GM19239 (cell line): ENCODE measurements at regions not wholly inside any gene's neighbourhood (a gene's known extent, or its start where the extent isn't known, plus 50 kb on each side); places are given as distances from the start of the nearest gene placed in this dataset.
"Not testable (repeated sequence)": the region's sequence is repeated elsewhere in the genome, so short reads cannot be mapped to it uniquely, and the experiment has no call there.

Source experiments
- DNase-seq: peaks from one replicate; pipeline ENCODE4 v3.0.0; 2011; ENCODE audit warnings: low spot score; ENCODE audit not compliant: insufficient read length
- FAIRE-seq: peaks from 2 replicates; lab custom pipeline; 2011; peaks lifted over from hg19 to GRCh38; lab: Jason Lieb, UNC

DNA sequence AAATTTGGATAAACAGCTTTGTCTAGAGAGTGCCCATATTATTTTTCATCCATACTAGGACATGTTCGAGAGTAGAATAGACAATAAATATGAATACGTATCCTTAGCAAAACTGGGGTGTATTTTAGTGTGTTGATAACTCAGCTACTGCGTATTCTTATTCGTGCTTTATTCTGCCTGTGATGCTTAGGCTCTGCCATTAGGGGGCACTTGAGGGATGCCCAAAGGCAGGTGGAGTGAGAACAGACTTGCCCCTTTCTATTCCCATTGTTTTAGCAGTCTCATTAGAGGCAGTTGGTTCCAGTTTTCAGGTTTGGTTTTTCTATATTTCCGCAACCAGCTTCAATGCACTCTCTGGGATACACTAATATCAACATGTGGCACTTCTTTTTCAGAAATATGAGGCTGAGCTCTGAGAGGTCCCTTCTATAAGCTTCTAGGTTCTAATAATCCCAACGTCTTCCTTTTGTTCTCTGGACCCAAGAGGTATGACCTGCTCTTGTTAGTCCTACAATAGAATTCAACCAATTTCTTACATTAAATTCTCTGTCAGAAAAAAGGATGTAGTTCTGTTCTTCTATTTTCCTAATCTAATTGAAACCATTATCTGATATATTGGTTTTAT, 985.7 kb upstream of the FBXO33 start:
- DNase-seq: peak; percentile 1
- FAIRE-seq: no peak

DNA sequence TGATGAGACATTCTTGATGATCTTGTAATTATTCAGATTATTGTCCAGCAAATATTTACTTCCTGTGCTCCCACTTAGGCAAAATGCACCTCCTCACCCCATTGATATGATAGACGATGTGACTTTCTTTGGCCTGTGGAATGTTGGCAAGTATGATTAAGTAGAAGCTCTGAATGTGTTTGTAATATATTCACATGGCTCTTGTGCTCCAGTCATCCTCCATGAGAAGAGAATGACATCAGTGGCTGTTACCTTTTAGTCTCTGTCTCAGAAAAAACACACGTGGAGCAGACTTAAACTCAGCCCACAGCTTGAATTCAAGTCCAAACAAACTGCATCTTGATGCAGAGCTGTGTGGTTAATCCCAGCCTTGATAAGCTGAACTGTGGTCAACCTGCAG, 984.3 kb upstream of the FBXO33 start:
- FAIRE-seq (no peak), DNase-seq (no peak)

DNA sequence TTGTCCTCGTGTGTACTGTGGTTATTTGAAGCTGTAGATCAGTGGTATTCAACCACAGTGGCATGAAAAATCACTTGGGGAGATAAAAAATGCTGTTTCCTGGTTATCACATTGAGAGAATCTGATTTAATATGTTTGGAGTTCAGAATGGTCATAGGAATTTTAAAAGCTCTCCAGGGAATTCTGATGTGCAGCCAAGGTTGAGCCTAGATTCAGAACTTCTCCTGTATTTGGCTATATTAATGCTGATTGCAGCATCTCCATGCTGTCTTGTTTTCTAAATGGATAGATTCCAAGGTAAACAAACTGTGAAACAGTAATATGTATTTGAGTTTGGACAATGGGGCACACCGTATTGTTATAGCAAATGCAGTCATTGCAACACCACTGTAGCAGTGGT, 982.2 kb upstream of the FBXO33 start:
- DNase-seq: no peak
- no peak for FAIRE-seq

DNA sequence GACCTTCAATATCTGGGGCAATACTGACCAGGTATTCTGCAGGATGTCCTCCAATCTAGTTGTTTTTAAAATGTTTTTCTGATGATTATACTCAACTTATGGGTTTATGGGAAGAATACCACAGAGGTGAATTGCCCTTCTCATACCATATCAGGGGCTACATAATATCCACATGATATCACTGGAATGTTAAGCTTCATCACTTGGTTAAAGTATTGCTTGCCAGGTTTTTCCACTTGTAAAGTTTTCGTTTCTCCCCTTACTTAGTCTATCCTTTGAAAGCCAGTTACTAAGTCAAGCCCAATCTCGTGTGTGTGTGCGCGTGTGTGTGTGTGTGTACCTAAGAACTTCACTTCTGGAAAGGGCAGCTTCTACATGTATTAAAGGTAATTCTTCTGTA, 980.9 kb upstream of the FBXO33 start:
- FAIRE-seq (no peak), DNase-seq (no peak)

DNA sequence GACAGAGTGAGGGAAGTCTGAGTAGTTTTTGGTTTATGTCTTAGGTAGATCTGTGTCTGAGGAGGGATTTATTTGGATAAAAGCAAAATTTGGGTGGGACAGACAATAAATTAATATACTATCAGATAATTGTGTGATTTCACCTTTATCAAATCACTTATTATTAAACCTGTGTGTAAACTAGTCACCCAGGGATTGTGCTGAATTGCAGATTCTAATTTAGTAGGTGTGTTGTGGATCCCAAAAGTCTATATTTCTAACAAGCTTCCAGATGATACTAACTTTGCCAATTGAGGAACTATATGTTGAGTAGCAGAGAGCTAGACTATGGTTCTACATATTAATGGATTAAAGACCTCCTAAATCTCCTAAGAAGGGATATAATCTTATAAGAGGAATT, 978.5 kb upstream of the FBXO33 start:
- no peak for DNase-seq
- FAIRE-seq: no peak

DNA sequence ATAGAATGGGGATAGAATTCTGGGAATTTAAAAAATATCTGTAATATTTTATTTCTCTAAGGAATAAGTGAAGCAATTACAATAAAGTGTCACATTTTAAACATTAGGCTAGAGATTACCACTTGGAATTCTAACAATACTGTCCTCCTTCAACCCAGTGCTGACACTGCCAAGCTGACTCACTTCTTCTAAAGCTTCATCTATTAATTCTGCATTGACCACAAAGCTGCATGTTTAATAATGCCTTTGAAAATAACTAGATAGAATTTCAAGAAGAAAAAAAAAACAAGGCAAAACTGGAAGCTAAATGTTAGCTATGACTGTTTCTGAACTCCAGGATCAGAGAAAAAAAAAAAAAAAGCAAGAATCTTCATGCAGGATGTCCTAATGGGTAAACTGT, 970.7 kb upstream of the FBXO33 start:
- DNase-seq: no peak
- no peak for FAIRE-seq

DNA sequence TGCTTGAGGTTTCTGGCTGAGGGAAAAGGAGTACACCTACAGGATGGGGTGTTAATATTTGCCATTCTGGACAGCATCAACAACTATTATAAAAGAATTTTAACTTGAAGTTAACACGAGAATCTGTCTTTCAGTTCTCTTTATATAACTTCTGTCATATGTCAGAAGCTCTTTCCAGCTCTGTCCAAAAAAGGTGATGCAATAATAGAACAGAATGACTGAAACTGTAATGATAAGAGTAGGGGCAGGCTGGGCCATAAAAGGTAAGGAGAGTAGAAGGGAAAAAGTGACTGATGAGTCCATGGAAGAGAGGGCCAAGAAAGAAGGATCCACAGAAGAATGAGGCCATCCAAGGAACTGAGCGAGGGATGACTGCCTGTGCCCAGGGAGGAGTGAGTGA, 966.7 kb upstream of the FBXO33 start:
- no peak for DNase-seq
- FAIRE-seq: no peak

DNA sequence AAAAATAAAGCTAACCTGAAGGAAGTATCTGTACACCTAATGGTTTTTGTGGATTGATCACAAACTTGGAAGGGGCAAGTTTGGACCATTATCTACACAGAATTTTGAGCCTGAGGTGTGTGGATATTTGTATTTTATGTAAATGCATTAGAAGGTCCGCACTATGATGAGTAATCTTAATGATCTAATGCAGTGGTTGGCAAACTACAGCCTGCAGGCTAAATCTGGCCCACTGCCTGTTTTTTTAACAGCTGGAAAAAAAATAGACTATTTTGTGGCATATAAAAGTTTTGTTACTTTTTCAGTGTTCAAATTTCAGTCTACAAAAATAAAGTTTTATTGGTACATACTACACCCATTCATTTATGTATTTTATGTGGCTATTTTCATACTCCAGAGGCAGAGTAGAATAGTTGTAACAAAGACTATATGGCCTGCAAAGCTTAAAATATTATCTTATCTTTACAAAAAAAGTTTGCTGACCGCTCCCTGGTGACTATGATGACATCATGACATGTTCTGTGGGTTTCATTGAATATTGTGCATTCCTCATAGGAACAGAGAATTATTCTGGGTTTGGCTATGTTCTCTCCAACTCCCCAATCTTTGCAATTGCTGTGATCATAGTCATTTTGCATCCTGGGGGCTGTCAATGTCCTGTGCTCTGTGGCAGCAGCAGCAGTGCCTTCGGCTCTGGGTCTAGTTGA, 962.6 kb upstream of the FBXO33 start:
- DNase-seq (no peak), FAIRE-seq (no peak)

DNA sequence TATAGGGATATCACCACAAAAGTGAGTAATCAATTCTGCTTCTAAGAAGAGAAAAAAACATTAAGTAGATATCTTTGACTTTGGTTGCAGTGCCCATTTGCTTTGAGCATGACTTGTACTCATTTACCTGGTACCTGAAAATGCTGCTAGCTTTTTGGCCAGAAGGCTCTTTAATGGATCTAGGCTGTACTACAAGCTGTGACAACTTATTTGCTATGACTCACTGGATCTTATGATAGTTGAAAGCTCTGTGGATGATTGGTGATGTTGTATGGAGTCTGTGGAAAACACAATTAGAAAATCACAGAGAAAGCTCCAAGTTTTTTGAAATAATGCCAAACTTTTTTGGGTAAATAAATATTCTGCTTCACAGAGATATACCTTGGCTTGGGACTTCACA, 960.9 kb upstream of the FBXO33 start:
- no peak for DNase-seq
- no peak for FAIRE-seq

DNA sequence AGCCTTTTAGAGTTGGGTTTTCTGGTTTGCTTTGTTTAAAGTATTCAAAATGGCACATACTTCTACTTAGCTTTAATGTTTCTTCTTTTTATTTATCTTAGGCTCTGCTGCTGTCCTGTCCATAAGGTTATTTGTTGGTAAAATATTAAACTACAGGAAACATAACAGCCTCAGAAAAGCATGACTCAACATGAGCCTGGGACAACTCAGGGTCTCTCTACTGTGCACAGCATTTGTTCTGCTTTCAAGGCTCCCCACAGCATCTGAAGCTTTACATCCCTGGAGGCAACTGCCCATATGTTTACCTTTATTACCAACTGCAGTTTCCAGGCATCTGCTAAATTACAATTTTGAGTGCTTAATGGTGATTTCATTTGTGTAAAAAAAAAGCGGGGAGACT, 954.2 kb upstream of the FBXO33 start:
- DNase-seq (no peak), FAIRE-seq (no peak)

DNA sequence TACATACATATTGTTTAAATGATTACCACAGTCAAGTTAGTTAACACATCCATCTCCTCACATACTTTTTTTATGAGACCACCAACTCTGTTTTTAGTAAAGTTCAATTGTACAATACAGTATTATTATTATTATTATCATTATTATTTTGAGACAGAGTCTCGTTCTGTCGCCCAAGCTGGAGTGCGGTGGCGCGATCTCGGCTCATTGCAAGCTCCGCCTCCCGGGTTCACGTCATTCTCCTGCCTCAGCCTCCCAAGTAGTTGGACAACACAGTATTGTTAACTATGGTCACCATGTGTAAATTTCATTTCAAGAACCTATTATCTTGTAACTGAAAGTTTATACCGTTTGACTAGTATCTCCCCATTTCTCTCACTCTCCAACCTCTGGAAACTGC, 942.0 kb upstream of the FBXO33 start:
- DNase-seq (no peak), FAIRE-seq (no peak)

DNA sequence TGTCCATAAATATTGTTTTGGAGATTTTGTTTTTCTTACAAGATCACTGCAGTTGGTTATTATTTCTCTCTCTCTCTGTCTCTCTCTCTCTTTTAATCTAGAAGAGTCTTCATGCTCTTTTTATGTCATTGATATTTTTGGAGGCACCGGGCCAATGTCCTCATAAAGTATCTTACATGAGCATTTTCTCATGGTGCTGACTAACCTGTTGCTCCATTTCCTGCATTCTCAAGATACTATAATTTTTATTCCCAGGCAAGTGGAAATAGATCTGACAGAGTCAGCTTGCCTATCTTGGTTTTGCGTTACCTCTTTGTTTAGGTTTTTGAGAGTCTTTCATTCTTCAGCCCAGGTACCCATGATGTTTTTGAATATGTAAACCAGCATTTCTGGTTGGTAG, 938.8 kb upstream of the FBXO33 start:
- no peak for FAIRE-seq
- no peak for DNase-seq

DNA sequence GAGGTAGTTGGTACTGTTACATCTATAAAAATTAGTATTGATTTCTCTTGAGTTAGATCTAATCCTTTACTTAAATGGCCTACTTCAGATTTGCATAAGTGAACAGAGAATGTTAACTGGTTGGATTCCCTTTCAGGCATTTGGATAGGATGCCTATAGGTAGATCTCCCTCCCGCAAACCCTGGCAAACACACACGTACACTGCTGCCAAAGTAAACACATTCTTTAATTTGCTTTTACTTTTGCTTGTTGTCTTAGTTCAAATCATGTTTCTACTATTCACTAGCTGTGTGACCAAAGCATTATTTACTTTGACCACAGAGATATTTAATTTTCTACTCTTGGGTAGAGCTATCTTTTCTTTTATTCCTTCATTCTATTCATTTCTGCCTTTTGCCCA, 936.1 kb upstream of the FBXO33 start:
- peak; percentile 11 for FAIRE-seq
- DNase-seq: no peak

DNA sequence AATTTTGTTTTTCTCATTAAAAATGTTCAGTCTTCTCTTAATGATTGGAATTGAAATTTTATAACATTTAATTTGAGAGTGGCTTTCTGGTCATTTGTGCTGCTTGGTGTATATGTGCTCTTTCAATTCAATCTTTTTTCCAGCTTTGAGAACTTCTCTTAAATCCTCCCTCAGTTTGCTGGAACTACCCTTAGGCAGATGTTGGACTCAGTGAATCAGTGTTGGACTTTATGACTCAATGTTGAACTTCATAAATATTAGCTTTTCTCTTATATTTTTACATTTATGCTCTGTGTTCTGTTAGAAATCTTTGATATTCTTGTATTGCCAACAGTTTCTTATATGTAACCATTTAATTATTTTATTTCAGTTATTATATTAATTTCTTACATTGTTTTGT, 935.5 kb upstream of the FBXO33 start:
- DNase-seq (no peak), FAIRE-seq (no peak)

DNA sequence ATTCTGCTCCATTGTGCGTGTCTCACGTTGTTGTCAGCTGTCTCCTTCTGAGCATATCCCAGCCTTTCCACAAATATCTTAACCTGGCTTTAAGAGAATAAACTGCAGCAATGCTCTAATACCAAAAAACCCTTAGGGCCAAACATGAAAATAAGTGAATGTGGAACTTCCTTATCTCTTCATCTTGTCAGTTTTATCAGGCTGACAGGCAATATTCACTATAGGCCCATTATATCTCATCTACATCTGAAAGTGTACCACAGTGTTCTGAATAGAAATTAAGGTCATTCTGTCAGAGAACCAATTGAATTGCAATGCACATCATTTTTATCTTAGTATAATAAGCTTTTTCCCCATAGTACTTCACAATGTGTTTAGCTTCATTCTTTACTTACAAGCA, 933.1 kb upstream of the FBXO33 start:
- FAIRE-seq: no peak
- DNase-seq: no peak

DNA sequence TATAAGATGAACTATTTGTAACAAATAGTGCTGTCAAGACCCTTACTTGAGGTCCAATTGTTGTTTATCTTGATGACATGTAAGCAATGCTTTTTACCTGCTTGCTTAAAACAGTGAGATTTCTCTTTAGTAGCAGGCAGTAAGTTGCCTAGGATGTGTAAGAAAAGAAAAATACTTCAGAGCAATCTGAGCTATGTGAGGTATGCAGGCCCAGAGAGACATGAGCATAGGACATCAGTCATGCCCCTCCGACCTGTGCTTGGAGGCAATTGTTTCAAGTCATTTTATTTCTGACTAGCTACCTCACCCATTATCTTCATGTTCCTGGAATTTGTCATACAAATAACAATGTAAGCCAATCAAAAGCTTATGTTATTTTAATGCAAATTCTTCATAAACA, 930.6 kb upstream of the FBXO33 start:
- no peak for FAIRE-seq
- no peak for DNase-seq

DNA sequence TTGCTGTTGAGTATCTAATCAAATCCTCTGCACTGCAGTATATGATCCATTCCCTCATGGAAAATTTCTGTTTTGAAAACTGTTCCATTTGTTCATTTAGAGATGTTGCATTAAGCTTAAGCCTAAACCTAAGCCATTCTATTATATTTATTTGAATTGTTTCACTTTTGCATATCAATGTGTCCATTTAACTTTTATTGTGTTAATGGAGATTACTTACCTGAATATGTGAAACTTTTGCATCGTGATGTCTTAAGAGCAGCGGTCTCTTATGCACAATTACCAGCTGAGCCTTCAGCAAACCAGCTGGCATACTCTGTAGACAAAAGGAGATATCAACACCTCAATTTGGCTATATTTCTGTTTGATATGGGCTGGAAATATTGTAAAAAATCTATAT, 922.5 kb upstream of the FBXO33 start:
- no peak for DNase-seq
- no peak for FAIRE-seq

DNA sequence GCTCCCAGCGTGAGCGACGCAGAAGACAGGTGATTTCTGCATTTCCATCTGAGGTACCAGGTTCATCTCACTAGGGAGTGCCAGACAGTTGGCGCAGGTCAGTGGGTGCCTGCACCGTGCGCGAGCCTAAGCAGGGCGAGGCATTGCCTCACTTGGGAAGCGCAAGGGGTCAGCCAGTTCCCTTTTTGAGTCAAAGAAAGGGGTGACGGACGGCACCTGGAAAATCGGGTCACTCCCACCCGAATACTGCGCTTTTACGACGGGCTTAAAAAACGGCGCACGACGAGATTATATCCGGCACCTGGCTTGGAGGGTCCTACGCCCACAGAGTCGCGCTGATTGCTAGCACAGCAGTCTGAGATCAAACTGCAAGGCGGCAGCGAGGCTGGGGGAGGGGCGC, 915.9 kb upstream of the FBXO33 start:
- not testable (repeated sequence) for FAIRE-seq, DNase-seq

DNA sequence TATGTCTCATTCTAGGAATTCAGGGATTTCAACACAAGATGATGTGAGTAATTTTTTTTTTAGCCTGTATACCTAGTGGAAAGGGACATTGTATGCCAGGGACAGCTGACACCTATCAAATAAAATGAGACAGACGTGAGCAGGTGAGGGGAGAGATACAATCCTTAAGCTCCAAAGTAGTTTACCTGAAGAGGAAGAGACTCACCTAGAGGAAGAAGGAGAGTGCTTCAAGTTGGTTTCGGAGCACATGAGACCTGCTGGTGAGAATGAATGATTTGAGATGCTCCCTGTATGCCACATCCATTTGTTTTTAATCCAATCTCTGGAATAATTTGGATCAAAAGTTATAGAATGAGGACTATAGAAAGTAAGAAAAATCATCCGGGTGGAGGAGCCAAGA, 915.4 kb upstream of the FBXO33 start:
- no peak for FAIRE-seq

DNA sequence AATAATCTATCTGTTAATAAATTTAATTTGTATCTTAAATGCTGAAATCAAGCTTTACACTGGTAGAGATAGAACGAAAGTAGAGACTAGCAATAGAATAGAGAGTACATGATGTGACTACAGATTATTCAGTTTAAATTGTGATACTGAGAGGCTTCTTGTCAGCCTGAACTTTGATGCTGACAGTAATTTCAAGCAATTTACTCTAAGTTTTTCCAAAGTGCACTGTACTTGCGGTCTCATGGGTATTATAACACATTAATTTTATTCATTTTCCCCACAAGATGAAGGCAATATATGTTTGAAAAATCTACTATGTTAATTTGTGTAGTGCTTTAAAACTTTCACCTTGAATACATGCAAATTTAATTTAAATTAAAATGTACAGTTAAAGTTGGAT, 914.0 kb upstream of the FBXO33 start:
- FAIRE-seq: no peak
- no peak for DNase-seq

More for the DNA sequence above, 915.4 kb upstream of the FBXO33 start:
- DNase-seq: no peak

DNA sequence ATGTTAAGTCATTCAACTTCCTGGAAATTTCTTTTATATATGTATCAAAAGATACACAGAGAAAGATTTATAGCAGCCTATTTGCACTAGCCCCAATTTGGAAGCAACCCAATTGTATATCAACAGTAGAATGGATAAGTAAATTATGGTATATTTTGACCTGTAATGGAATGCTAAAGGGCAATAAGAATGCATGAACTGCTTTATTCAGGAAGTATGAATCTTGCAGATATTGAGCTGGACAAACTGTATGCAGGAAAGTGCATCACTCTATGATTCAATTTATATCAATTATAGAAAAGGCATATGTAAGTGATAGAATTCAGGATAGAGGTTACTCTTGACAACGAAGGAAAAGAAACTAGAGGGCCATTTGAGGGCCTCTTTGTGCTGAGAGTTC, 913.1 kb upstream of the FBXO33 start:
- no peak for DNase-seq
- no peak for FAIRE-seq

DNA sequence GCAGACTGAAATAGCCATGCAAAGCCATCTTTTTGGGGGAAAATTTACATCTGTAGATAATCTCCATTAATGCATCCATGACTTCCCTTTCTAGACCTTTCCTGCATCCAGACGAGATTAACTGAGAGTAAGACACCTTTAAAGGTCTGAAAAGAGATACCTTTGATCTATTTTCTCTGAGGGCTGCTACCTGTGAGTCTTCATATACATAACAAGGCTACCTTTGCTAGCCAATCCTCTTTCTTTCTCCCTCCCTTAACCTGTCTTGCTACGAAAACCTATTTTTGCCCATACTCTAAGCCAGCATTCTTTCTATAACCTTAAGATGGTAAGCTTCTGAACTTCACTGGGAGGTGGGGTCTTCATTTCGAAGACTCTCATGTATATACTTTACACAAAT, 908.5 kb upstream of the FBXO33 start:
- no peak for FAIRE-seq
- DNase-seq: no peak
